Omental fat pad (tissue), 3 donors: ENCODE measurements at regions not wholly inside any gene's neighbourhood (a gene's known extent, or its start where the extent isn't known, plus 50 kb on each side); places are given as distances from the start of the nearest gene placed in this dataset.

Source experiments
- ATAC-seq: fragments of 150-250 bp; one replicate; pipeline ENCODE4 v1.9.1; 2016; ENCODE audit warnings: mild to moderate bottlenecking, moderate library complexity; ENCODE audit not compliant: low FRiP score
- DNase-seq: peaks from one replicate; pipeline ENCODE4 v3.0.0-alpha.2; 2019; ENCODE audit warnings: low spot score
- TF ChIP-seq, protein P1 (sequence below), 3 donors: fragments of 450-650 bp; IDR thresholded peaks; one replicate each; pipeline ENCODE4 v1.5.1; 2016 to 2017; ENCODE audit warnings: antibody characterized with exemption in 3 of 3, mild to moderate bottlenecking in 3 of 3, moderate library complexity in 2 of 3

DNA sequence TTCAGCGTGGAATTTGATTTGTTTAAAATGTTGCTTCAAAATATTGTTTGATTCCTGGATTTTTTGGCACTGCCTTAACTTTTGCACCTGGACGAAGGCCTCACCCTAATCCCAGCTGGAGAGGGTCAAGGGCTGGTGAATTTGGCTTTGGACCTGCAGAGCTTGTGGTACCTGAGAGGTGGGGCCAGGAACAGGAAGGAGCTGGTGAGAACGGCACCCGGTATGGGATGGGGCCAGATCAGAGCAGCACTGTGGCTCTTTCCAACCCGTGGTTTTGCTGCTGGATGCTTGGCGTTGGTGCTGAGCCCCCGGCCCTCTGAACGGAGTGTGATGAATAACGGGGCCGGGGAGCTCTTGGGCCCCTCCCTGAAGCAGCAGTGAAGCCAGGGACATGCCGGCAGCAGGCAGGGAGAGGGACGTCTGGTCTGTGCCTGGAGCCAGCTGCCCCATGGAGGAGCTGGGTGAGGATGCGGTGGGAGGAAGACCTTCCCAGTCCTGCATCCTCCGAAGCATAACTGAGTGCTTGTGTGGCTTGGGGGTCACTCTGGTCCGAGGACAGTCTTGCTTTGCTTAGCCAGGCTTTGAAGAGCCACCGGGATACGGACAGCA, 275.4 kb downstream of the SEC14L1 start:
- no peak for ATAC-seq
- DNase-seq, result no peak
- TF ChIP-seq, protein P1, sequence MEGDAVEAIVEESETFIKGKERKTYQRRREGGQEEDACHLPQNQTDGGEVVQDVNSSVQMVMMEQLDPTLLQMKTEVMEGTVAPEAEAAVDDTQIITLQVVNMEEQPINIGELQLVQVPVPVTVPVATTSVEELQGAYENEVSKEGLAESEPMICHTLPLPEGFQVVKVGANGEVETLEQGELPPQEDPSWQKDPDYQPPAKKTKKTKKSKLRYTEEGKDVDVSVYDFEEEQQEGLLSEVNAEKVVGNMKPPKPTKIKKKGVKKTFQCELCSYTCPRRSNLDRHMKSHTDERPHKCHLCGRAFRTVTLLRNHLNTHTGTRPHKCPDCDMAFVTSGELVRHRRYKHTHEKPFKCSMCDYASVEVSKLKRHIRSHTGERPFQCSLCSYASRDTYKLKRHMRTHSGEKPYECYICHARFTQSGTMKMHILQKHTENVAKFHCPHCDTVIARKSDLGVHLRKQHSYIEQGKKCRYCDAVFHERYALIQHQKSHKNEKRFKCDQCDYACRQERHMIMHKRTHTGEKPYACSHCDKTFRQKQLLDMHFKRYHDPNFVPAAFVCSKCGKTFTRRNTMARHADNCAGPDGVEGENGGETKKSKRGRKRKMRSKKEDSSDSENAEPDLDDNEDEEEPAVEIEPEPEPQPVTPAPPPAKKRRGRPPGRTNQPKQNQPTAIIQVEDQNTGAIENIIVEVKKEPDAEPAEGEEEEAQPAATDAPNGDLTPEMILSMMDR (IDR thresholded peaks at IDR 0.05), result no peak

DNA sequence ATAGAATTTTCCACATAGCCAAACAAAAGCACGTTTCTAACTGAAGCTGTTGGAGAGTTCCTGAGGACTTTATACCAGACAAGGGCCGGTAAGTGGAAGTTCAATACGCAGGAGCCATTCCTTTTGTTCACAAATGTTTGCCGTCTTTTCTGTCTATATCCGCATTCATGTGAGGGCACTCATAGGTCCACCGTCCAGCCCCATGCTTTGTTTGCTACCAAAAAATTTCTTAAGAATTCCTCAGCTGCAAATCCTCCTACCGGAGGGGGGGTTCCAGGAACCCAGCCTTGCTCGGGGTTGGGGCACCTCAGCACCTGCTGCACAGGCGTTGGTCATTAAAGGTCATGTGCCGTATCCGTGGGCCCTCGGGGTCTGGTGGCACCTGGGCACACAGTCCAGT, 276.8 kb downstream of the SEC14L1 start:
- DNase-seq (no peak), ATAC-seq (no peak)
- TF ChIP-seq, protein P1 (IDR thresholded peaks at IDR 0.05), result no peak

DNA sequence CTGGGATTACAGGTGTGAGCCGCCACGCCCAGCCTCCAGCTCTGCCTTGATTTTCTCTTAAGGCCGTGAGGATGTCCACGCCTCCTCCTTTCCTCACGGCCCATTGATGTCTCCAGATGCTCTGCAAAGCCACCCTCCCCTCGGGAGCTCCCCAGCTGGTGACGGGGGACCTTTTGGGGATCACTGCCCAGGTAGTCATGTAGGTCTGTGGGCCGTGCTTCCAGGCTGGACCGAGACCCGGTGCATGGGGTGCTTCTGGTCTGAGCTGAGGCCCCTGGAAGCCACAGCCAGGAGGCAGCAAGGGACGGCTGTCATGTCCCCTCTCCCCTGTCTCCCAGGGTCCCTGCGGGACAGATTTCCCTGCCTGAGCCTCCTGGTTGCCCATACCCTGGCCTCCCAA, 277.8 kb downstream of the SEC14L1 start:
- TF ChIP-seq, protein P1 (IDR thresholded peaks at IDR 0.05), result no peak
- ATAC-seq, result no peak

DNA sequence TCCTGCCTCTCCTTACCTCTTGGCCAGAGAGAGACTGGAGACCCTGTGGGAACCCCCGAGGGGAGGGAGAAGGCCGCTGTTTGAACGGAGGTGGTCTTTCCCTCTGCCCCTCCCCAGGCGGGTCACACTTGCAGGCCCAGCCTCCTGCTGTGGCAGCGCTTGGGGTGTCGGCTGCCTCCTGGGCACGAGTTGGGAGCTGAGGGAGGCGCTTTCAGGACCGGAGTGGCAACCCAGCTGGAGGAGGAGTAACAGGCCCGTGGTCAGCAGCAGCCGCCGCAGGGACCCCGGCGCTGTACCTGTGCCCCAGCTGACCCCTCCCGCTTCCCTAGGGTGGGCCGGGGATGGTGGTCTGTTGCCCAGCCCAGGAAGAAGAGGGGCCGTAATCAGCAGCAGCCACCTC, 278.3 kb downstream of the SEC14L1 start:
- no peak for ATAC-seq
- TF ChIP-seq, protein P1 (IDR thresholded peaks at IDR 0.05), result no peak
- no peak for DNase-seq

More for the DNA sequence above, 277.8 kb downstream of the SEC14L1 start:
- DNase-seq, result no peak

DNA sequence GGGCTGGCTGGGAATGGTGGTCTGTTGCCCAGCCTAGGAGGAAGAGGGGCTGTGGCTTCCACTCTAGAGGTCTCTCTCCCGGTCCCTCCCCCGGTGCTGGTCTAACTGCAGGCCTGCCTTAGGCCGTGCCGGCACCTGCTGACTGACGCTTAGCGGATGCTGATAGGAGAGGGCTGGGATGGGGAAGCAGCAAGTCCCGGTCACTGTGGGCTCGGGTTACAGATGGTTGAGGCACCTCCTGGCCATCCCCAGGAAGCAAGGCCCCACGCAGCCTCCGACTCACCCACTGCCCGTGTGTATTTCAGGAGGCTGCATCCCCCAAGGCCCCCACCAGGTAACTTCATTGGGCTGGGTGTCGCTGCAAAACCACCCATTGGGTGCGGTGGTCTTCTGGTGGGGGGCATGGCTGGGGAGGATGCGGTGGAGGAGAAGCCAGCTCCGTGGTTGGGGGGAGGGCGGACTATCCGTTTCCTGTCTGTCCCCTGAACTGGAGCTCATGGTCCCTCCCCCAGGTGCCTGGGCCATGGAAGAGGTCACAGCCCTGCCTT, 278.9 kb downstream of the SEC14L1 start:
- ATAC-seq, result no peak
- no peak for DNase-seq
- TF ChIP-seq, protein P1 (IDR thresholded peaks at IDR 0.05), result no peak

DNA sequence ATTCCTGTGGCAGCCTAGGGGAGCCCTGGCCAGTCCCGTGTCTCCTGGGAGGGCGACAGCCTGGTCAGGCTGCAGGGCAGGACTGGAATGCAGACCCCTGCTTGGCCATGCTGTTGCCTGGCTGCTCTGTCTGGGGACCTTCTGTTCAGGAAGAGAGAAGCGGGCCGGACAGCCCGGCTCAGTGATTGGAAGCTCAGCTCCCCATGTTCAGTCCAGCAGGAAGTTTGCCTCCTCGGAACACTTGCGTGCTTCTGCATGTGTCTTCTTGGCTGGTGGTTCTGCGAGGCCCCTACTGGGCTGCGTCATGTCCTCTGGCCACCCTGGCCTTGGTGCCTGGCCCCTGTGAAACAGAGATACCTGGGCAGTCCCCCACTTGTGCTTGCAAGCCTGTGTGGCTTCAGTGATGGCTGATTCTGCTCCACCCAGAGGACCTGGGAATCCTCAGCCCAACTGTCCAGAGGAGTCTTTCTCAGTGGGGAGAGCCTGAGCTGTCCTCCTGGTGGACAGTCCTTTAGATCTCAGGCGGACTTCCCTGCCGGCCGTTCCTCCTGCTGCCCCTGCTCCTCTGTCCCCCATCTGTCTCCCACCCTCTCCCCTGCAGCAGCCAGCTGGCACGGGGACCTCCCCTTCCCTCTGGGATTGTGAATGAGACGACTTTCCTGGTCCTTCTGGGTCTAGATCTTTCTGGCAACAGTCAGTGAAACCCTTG, 279.5 kb downstream of the SEC14L1 start:
- TF ChIP-seq, protein P1 (IDR thresholded peaks at IDR 0.05), result no peak
- ATAC-seq (no peak), DNase-seq (no peak)
